ENCODE measurements at regions not wholly inside any gene's neighbourhood (a gene's known extent, or its start where the extent isn't known, plus 50 kb on each side); places are given as distances from the start of the nearest gene placed in this dataset.
"Not testable (repeated sequence)": the region's sequence is repeated elsewhere in the genome, so short reads cannot be mapped to it uniquely, and the experiment has no call there.

- no peak for DNase-seq (ENCODE audit: low spot score)
Observed at GRCh38 chrX:555725-556666, 74.6 kb upstream of the SHOX start.

- not testable (repeated sequence) for DNase-seq (ENCODE audit: low spot score)
Observed at GRCh38 chrX:557601-558000, 73.0 kb upstream of the SHOX start.

- not testable (repeated sequence) for DNase-seq (ENCODE audit: low spot score)
Observed at GRCh38 chrX:559282-559681, 71.3 kb upstream of the SHOX start.

- DNase-seq (ENCODE audit: low spot score): no peak
Observed at GRCh38 chrX:567891-568290, 62.7 kb upstream of the SHOX start.

GRCh38 chrX:568311-568710, 62.3 kb upstream of the SHOX start:
- no peak for DNase-seq (ENCODE audit: low spot score)

- no peak for DNase-seq (ENCODE audit: low spot score)
Observed at GRCh38 chrX:572538-573124, 58.0 kb upstream of the SHOX start.

GRCh38 chrX:574251-574650, 56.3 kb upstream of the SHOX start:
- no peak for DNase-seq (ENCODE audit: low spot score)

- no peak for DNase-seq (ENCODE audit: low spot score)
Observed at GRCh38 chrX:574830-575229, 55.8 kb upstream of the SHOX start.

GRCh38 chrX:576904-577560, 53.6 kb upstream of the SHOX start:
- no peak for DNase-seq (ENCODE audit: low spot score)

- no peak for DNase-seq (ENCODE audit: low spot score)
Observed at GRCh38 chrX:578531-578930, 52.1 kb upstream of the SHOX start.

- no peak for DNase-seq (ENCODE audit: low spot score)
Observed at GRCh38 chrX:580030-580429, 50.6 kb upstream of the SHOX start.

Data from AG08395 (cell line).